ENCODE measurements at regions not wholly inside any gene's neighbourhood (a gene's known extent, or its start where the extent isn't known, plus 50 kb on each side); places are given as distances from the start of the nearest gene placed in this dataset.

DNA sequence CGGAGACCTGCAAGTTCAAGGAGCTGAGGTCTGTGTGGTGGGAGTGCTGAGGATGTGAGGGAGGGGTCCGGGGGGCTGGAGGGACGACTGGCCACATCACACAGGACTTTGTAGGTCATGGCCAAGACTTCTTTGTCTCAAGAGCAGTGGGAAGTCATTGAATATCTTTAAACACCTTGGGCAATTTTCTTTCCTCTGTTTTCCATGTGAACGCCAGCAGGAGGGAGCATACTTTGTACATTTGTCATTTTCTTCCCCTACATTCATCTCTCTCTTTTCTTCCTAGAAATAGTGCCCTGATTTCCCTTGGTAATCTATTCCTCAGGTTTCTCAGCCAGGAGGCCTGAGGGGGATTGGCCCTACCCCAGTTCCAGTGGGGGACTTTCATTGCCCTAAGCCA lies 153.7 kb upstream of the MSX2 start:
- no peak for TF ChIP-seq EP300 (IDR thresholded peaks at IDR 0.05)
- no peak for TF ChIP-seq POLR2A (IDR thresholded peaks at IDR 0.05)
- no peak for TF ChIP-seq POLR2AphosphoS5 (IDR thresholded peaks at IDR 0.05)
- TF ChIP-seq, protein P1, sequence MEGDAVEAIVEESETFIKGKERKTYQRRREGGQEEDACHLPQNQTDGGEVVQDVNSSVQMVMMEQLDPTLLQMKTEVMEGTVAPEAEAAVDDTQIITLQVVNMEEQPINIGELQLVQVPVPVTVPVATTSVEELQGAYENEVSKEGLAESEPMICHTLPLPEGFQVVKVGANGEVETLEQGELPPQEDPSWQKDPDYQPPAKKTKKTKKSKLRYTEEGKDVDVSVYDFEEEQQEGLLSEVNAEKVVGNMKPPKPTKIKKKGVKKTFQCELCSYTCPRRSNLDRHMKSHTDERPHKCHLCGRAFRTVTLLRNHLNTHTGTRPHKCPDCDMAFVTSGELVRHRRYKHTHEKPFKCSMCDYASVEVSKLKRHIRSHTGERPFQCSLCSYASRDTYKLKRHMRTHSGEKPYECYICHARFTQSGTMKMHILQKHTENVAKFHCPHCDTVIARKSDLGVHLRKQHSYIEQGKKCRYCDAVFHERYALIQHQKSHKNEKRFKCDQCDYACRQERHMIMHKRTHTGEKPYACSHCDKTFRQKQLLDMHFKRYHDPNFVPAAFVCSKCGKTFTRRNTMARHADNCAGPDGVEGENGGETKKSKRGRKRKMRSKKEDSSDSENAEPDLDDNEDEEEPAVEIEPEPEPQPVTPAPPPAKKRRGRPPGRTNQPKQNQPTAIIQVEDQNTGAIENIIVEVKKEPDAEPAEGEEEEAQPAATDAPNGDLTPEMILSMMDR (IDR thresholded peaks at IDR 0.05) = no peak
- Histone ChIP-seq H3K36me3 (no peaks in the 10 kb centered on the region), H3K27me3 (no peaks in the 10 kb centered on the region), H3K4me1 (peaks cover 4% of the 10 kb centered on the region), H3K27ac (no peak overlapping the region), H3K9me3 (no peaks in the 10 kb centered on the region), H3K4me3 (no peak overlapping the region)
- peak in 1 of 2 donors; percentile 4 for DNase-seq (ENCODE audit: low spot score in 2 of 2)
- WGBS = 88% methylated on average over 4 of the region's 4 CpGs

- peaks cover 4% of the 10 kb centered on the region for H3K4me1 ChIP-seq
- TF ChIP-seq, protein P1 (IDR thresholded peaks at IDR 0.05) = peak in 1 of 2 donors; percentile 7
- TF ChIP-seq POLR2AphosphoS5 (IDR thresholded peaks at IDR 0.05) = no peak
- WGBS = 7% methylated on average over 7 of the region's 7 CpGs
- no peaks in the 10 kb centered on the region for H3K9me3 ChIP-seq
- H3K36me3 ChIP-seq = no peaks in the 10 kb centered on the region
- DNase-seq (ENCODE audit: low spot score in 2 of 2) = peak in 1 of 2 donors; percentile 35
- no peaks in the 10 kb centered on the region for H3K27me3 ChIP-seq
- no peak overlapping the region for H3K27ac ChIP-seq
- no peak overlapping the region for H3K4me3 ChIP-seq
Measured at GRCh38 chr5:174571662-174572397, 152.6 kb upstream of the MSX2 start.

DNA sequence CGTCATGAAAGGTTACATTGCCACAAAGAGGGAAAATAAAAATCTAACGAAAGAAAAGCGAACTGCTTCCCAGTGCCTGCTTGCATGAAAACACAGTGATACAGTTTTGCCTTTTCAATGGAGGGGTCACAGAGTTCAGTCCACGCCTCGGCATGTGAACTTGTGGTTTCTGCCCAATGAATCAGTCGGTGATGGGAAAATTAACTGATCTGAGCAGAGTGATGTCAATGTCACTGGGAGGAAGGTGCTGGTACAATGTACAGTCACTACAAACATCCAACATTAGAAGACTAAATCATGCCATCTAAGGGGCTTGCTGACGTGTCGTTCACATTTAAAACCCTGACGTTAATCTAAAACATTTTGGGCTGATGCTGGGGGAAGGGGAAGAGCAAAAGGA lies 151.8 kb upstream of the MSX2 start:
- no peak overlapping the region for H3K27ac ChIP-seq
- H3K9me3 ChIP-seq = no peaks in the 10 kb centered on the region
- no peaks in the 10 kb centered on the region for H3K36me3 ChIP-seq
- H3K27me3 ChIP-seq = no peaks in the 10 kb centered on the region
- no peak for DNase-seq (ENCODE audit: low spot score in 2 of 2)
- H3K4me1 ChIP-seq = peaks cover 4% of the 10 kb centered on the region
- no peak for TF ChIP-seq EP300 (IDR thresholded peaks at IDR 0.05)
- no peak for TF ChIP-seq POLR2A (IDR thresholded peaks at IDR 0.05)
- TF ChIP-seq, protein P1 (IDR thresholded peaks at IDR 0.05) = no peak
- no peak for TF ChIP-seq POLR2AphosphoS5 (IDR thresholded peaks at IDR 0.05)
- H3K4me3 ChIP-seq = no peak overlapping the region
- 86% methylated on average over 9 of the region's 9 CpGs for WGBS

- H3K36me3 ChIP-seq = no peaks in the 10 kb centered on the region
- no peak for DNase-seq (ENCODE audit: low spot score in 2 of 2)
- no peak overlapping the region for H3K4me3 ChIP-seq
- peaks cover 4% of the 10 kb centered on the region for H3K4me1 ChIP-seq
- peaks cover 3% of the 10 kb centered on the region for H3K27me3 ChIP-seq
- 70% methylated on average over 14 of the region's 14 CpGs for WGBS
- no peak for TF ChIP-seq POLR2A (IDR thresholded peaks at IDR 0.05)
- TF ChIP-seq, protein P1 (IDR thresholded peaks at IDR 0.05) = no peak
- TF ChIP-seq POLR2AphosphoS5 (IDR thresholded peaks at IDR 0.05) = no peak
- no peak for TF ChIP-seq EP300 (IDR thresholded peaks at IDR 0.05)
- no peak overlapping the region for H3K27ac ChIP-seq
- no peaks in the 10 kb centered on the region for H3K9me3 ChIP-seq
Measured at GRCh38 chr5:174573221-174573994, 151.0 kb upstream of the MSX2 start.

GRCh38 chr5:174575043-174575442 lies 149.3 kb upstream of the MSX2 start:
- no peak for DNase-seq (ENCODE audit: low spot score in 2 of 2)
- WGBS = 80% methylated on average over 2 of the region's 2 CpGs
- H3K4me1 ChIP-seq = peaks cover 4% of the 10 kb centered on the region
- H3K9me3 ChIP-seq = no peaks in the 10 kb centered on the region
- TF ChIP-seq POLR2A (IDR thresholded peaks at IDR 0.05) = no peak
- TF ChIP-seq, protein P1 (IDR thresholded peaks at IDR 0.05) = no peak
- TF ChIP-seq EP300 (IDR thresholded peaks at IDR 0.05) = no peak
- TF ChIP-seq POLR2AphosphoS5 (IDR thresholded peaks at IDR 0.05) = no peak
- peaks cover 6% of the 10 kb centered on the region for H3K27me3 ChIP-seq
- no peaks in the 10 kb centered on the region for H3K36me3 ChIP-seq
- H3K4me3 ChIP-seq = no peak overlapping the region
- H3K27ac ChIP-seq = no peak overlapping the region

Data from suprapubic skin (tissue), 4 donors.